Kidney (tissue), 13 donors: ENCODE measurements at regions not wholly inside any gene's neighbourhood (a gene's known extent, or its start where the extent isn't known, plus 50 kb on each side); places are given as distances from the start of the nearest gene placed in this dataset.

Source experiments
- DNase-seq, 5 donors: peaks; one replicate each; pipeline ENCODE4 v3.0.0-alpha.2; 2013 to 2020
- FAIRE-seq: peaks from 2 replicates; lab custom pipeline; 2012; peaks lifted over from hg19 to GRCh38; lab: Jason Lieb, UNC
- H3K27ac ChIP-seq, 2 donors: one replicate each; pipeline ENCODE4 v1.7.0; 2013; ENCODE audit warnings: low read depth in 2 of 2, low read length in 2 of 2, inconsistent platforms in 1 of 2
- H3K27me3 ChIP-seq: one replicate; pipeline ENCODE4 v1.7.1; 2013; ENCODE audit warnings: low read length, inconsistent platforms; ENCODE audit not compliant: control insufficient read depth, insufficient read depth
- H3K36me3 ChIP-seq, 3 donors: one replicate each; pipeline versions ENCODE4 v1.7.0 to v1.7.1; 2013; ENCODE audit warnings: low read length in 3 of 3, control low read depth in 1 of 3, inconsistent platforms in 1 of 3; ENCODE audit not compliant: insufficient read depth in 3 of 3, control insufficient read depth in 2 of 3
- H3K4me1 ChIP-seq, 3 donors: one replicate each; pipeline versions ENCODE4 v1.7.0 to v1.7.1; 2013; ENCODE audit warnings: low read length in 3 of 3, inconsistent platforms in 1 of 3, low read depth in 1 of 3; ENCODE audit not compliant: control insufficient read depth in 2 of 3, insufficient read depth in 2 of 3
- H3K4me3 ChIP-seq, 3 donors: one replicate each; pipeline versions ENCODE4 v1.7.0 to v1.8.1; 2013; ENCODE audit warnings: low read length in 3 of 3, control low read depth in 1 of 3, inconsistent platforms in 1 of 3
- H3K9ac ChIP-seq, 3 donors: one replicate each; pipeline versions ENCODE4 v1.7.0 to v1.7.1; 2013; ENCODE audit warnings: low read length in 3 of 3, control low read depth in 1 of 3, inconsistent platforms in 1 of 3
- H3K9me3 ChIP-seq, 3 donors: one replicate each; pipeline versions ENCODE4 v1.7.0 to v1.7.1; 2013; ENCODE audit warnings: low read length in 3 of 3, control low read depth in 1 of 3, inconsistent platforms in 1 of 3; ENCODE audit not compliant: control insufficient read depth in 2 of 3, insufficient read depth in 1 of 3
- CTCF ChIP-seq: IDR thresholded peaks from 3 replicates; pipeline ENCODE4 v1.5.1; 2012; ENCODE audit warnings: mild to moderate bottlenecking, moderate library complexity, borderline replicate concordance; ENCODE audit not compliant: insufficient read depth; ENCODE audit errors: extremely low read depth
- intact Hi-C: fragments of 100-400 bp; cut with DNase I; formaldehyde crosslinking; loops from one replicate; pipeline ENCODE4 v1.11.1; 2022
- donor health status: control.
- donor health status: control.
- donor health status: control.
- donor health status: control.
- donor health status: control.
- donor health status: DM: yes; HTN: yes; CAD: no.
- donor health status: Normal renal cell carcinoma (clear cell type).

- Histone ChIP-seq H3K4me3 (no peak overlapping the region), H3K27ac (no peak overlapping the region), H3K27me3 (no peaks in the 10 kb centered on the region), H3K4me1 (no peaks in the 10 kb centered on the region), H3K9me3 (peaks cover 0 to 5% (median 0%) of the 10 kb centered on the region in 3 donors), H3K36me3 (no peaks in the 10 kb centered on the region), H3K9ac (no peak overlapping the region)
- no peak for FAIRE-seq
- no peak for TF ChIP-seq CTCF
- no peak for DNase-seq
- intact Hi-C loops, result no loop called here
Measured at GRCh38 chr7:91694351-91694841, 186.1 kb downstream of the MTERF1 start.

GRCh38 chr7:91710881-91711280, 169.6 kb downstream of the MTERF1 start:
- no peaks in the 10 kb centered on the region for H3K4me1 ChIP-seq
- intact Hi-C loops, result no loop called here
- no peaks in the 10 kb centered on the region for H3K27me3 ChIP-seq
- H3K9me3 ChIP-seq, result peaks cover 0 to 9% (median 3%) of the 10 kb centered on the region in 3 donors
- no peak overlapping the region for H3K4me3 ChIP-seq
- H3K9ac ChIP-seq, result no peak overlapping the region
- no peaks in the 10 kb centered on the region for H3K36me3 ChIP-seq
- no peak for FAIRE-seq
- TF ChIP-seq CTCF, result no peak
- H3K27ac ChIP-seq, result no peak overlapping the region
- peak in 1 of 5 donors; percentile 10 for DNase-seq

- Histone ChIP-seq H3K9me3 (peaks cover 0 to 3% (median 3%) of the 10 kb centered on the region in 3 donors), H3K36me3 (no peaks in the 10 kb centered on the region), H3K27me3 (no peaks in the 10 kb centered on the region), H3K9ac (no peak overlapping the region), H3K4me1 (no peaks in the 10 kb centered on the region), H3K27ac (no peak overlapping the region), H3K4me3 (no peak overlapping the region)
- intact Hi-C loops, result no loop called here
- DNase-seq (no peak), FAIRE-seq (no peak)
- TF ChIP-seq CTCF, result no peak
Measured at GRCh38 chr7:91713669-91714068, 166.8 kb downstream of the MTERF1 start.
